ENCODE measurements at regions not wholly inside any gene's neighbourhood (a gene's known extent, or its start where the extent isn't known, plus 50 kb on each side); places are given as distances from the start of the nearest gene placed in this dataset.

- no peak for ATAC-seq
- CTCF ChIA-PET, result no interaction called here
These were observed 168.5 kb upstream of the OBI1 start for GRCh38 chr13:78827471-78827870.

GRCh38 chr13:78826936-78827335, 168.0 kb upstream of the OBI1 start:
- ChIA-PET CTCF (no interaction called here), POLR2A (no interaction called here)
- Histone ChIP-seq H3K36me3 (ENCODE audit: control insufficient read depth, insufficient read depth, low read length) (no peaks in the 10 kb centered on the region), H3K27me3 (ENCODE audit: control insufficient read depth, insufficient read depth, low read length) (no peaks in the 10 kb centered on the region), H3K4me1 (ENCODE audit: control insufficient read depth, insufficient read depth, low read length) (no peaks in the 10 kb centered on the region), H3K4me3 (ENCODE audit: low read depth in 2 of 2, low read length in 2 of 2) (no peak overlapping the region), H3K27ac (ENCODE audit: low read length) (no peak overlapping the region), H3K9me3 (ENCODE audit: control insufficient read depth, insufficient read depth, low read depth, low read length) (no peaks in the 10 kb centered on the region)
- no TSS peak for BruUV-seq (replicated peaks)
- no peak for TF ChIP-seq SIN3A (IDR thresholded peaks at IDR 0.05; ENCODE audit: borderline replicate concordance, insufficient read depth, low read depth, low read length)
- TF ChIP-seq POLR2AphosphoS5 (IDR thresholded peaks at IDR 0.05; ENCODE audit: low read depth, low read length), result no peak
- TF ChIP-seq REST (IDR thresholded peaks at IDR 0.05; ENCODE audit: insufficient read depth in 1 of 2, low read depth in 2 of 2, low read length in 1 of 2), result no peak
- TF ChIP-seq TCF7L2 (IDR thresholded peaks at IDR 0.05; ENCODE audit: low read depth, low read length), result no peak
- no peak for TF ChIP-seq CTCF (IDR thresholded peaks at IDR 0.05)
- ATAC-seq, result no peak
- in situ Hi-C loops (cut with HindIII; ENCODE audit: low pct_unique_long_range_greater_than_20kb, low sequenced_read_pairs), result no loop called here
- intact Hi-C loops (cut with micrococcal nuclease; ENCODE audit: unreplicated experiment), result no loop called here
- no peak for DNase-seq (ENCODE audit: low read depth, low spot score)

More at GRCh38 chr13:78827471-78827870, 168.5 kb upstream of the OBI1 start:
- H3K4me3 ChIP-seq (ENCODE audit: low read depth in 2 of 2, low read length in 2 of 2), result no peak overlapping the region
- intact Hi-C loops (cut with micrococcal nuclease; ENCODE audit: unreplicated experiment) (no loop called here), in situ Hi-C loops (cut with HindIII; ENCODE audit: low pct_unique_long_range_greater_than_20kb, low sequenced_read_pairs) (no loop called here)
- no peaks in the 10 kb centered on the region for H3K9me3 ChIP-seq (ENCODE audit: control insufficient read depth, insufficient read depth, low read depth, low read length)
- no peaks in the 10 kb centered on the region for H3K27me3 ChIP-seq (ENCODE audit: control insufficient read depth, insufficient read depth, low read length)
- no peak overlapping the region for H3K27ac ChIP-seq (ENCODE audit: low read length)
- TF ChIP-seq CTCF (IDR thresholded peaks at IDR 0.05) (no peak), TCF7L2 (IDR thresholded peaks at IDR 0.05; ENCODE audit: low read depth, low read length) (no peak), REST (IDR thresholded peaks at IDR 0.05; ENCODE audit: insufficient read depth in 1 of 2, low read depth in 2 of 2, low read length in 1 of 2) (no peak), SIN3A (IDR thresholded peaks at IDR 0.05; ENCODE audit: borderline replicate concordance, insufficient read depth, low read depth, low read length) (no peak), POLR2AphosphoS5 (IDR thresholded peaks at IDR 0.05; ENCODE audit: low read depth, low read length) (no peak)
- no peaks in the 10 kb centered on the region for H3K36me3 ChIP-seq (ENCODE audit: control insufficient read depth, insufficient read depth, low read length)
- no peak for DNase-seq (ENCODE audit: low read depth, low spot score)
- no peaks in the 10 kb centered on the region for H3K4me1 ChIP-seq (ENCODE audit: control insufficient read depth, insufficient read depth, low read length)
- POLR2A ChIA-PET, result no interaction called here
- BruUV-seq (replicated peaks), result no TSS peak

Data from Panc1 (cell line).